GM12872 (cell line): ENCODE measurements at regions not wholly inside any gene's neighbourhood (a gene's known extent, or its start where the extent isn't known, plus 50 kb on each side); places are given as distances from the start of the nearest gene placed in this dataset.

Experiments
- CTCF ChIP-seq: IDR thresholded peaks from 3 replicates; pipeline ENCODE4 v1.5.1; 2011; ENCODE audit warnings: low read depth, mild to moderate bottlenecking, low read length, moderate library complexity; ENCODE audit not compliant: insufficient read depth

GRCh38 chr19:30269638-30270037 is 102.5 kb upstream of the ZNF536 start:
- no peak for TF ChIP-seq CTCF

GRCh38 chr19:30271816-30272215 is 100.4 kb upstream of the ZNF536 start:
- no peak for TF ChIP-seq CTCF

GRCh38 chr19:30272554-30272953 is 99.6 kb upstream of the ZNF536 start:
- no peak for TF ChIP-seq CTCF

- TF ChIP-seq CTCF: no peak
Observed at GRCh38 chr19:30273184-30273583, 99.0 kb upstream of the ZNF536 start.

GRCh38 chr19:30274987-30275386 is 97.2 kb upstream of the ZNF536 start:
- no peak for TF ChIP-seq CTCF

GRCh38 chr19:30276011-30276882 is 95.9 kb upstream of the ZNF536 start:
- TF ChIP-seq CTCF: no peak

GRCh38 chr19:30276883-30277280 is 95.3 kb upstream of the ZNF536 start:
- TF ChIP-seq CTCF: no peak
